Adrenal gland (tissue), 5 donors: ENCODE measurements at regions not wholly inside any gene's neighbourhood (a gene's known extent, or its start where the extent isn't known, plus 50 kb on each side); places are given as distances from the start of the nearest gene placed in this dataset.

Source experiments
- POLR2A ChIP-seq, 2 donors: fragments of 450-650 bp; IDR thresholded peaks; one replicate each; pipeline ENCODE4 v1.6.1; 2017; ENCODE audit warnings: antibody characterized with exemption in 2 of 2, mild to moderate bottlenecking in 2 of 2, moderate library complexity in 1 of 2
- TF ChIP-seq, protein P1 (sequence below), 6 experiments: fragments of 450-650 bp in 4 of 6; fragments of 200-600 bp in 2 of 6; sonication (generic) in 1 of 6; IDR thresholded peaks; 1 replicate in 5 of 6; 2 replicates in 1 of 6; pipeline versions ENCODE4 v1.5.1 to v1.8.0; 2016 to 2021; ENCODE audit warnings: antibody characterized with exemption in 6 of 6, mild to moderate bottlenecking in 2 of 6, moderate library complexity in 1 of 6
- donor health status: DM: no; HTN: no; CAD: no.

DNA sequence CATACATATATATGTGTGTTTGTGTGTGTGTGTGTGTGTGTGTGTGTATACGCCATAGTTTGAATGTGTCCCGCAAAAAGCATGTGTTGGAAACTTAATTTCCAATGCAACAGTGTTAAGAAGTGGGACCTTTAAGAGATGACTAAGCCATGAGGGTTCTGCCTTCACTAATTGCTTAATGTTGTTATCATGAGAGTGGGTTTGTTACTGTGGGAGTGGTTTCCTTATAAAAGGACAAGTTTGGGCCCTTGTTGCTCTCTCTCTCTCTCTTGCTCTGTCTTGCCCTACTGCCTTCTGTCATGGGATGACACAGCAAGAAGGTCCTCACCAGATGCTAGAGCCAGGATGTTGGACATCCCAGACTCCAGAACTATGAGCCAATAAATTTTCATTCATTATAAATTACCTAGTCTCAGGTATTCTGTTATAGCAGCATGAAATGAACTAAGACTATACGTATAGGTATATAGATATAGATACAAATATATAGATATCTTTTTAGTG is 103.8 kb upstream of the ZC3H11B start:
- TF ChIP-seq, protein P1, sequence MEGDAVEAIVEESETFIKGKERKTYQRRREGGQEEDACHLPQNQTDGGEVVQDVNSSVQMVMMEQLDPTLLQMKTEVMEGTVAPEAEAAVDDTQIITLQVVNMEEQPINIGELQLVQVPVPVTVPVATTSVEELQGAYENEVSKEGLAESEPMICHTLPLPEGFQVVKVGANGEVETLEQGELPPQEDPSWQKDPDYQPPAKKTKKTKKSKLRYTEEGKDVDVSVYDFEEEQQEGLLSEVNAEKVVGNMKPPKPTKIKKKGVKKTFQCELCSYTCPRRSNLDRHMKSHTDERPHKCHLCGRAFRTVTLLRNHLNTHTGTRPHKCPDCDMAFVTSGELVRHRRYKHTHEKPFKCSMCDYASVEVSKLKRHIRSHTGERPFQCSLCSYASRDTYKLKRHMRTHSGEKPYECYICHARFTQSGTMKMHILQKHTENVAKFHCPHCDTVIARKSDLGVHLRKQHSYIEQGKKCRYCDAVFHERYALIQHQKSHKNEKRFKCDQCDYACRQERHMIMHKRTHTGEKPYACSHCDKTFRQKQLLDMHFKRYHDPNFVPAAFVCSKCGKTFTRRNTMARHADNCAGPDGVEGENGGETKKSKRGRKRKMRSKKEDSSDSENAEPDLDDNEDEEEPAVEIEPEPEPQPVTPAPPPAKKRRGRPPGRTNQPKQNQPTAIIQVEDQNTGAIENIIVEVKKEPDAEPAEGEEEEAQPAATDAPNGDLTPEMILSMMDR (IDR thresholded peaks at IDR 0.05): no peak
- TF ChIP-seq POLR2A (IDR thresholded peaks at IDR 0.05): no peak
